Suppressor macrophage treated with lipopolysaccharide for 4 hours (primary cell): ENCODE measurements at regions not wholly inside any gene's neighbourhood (a gene's known extent, or its start where the extent isn't known, plus 50 kb on each side); places are given as distances from the start of the nearest gene placed in this dataset.
A peak's percentile ranks its signal among the peaks of the same experiment; 100 is the strongest.

Experiments used
- DNase-seq: peaks from one replicate; pipeline ENCODE4 v3.0.0-alpha.2; 2020

- no peak for DNase-seq
These were observed 522.6 kb upstream of the PCDH9 start for GRCh38 chr13:67752759-67753158.

GRCh38 chr13:67742478-67742877, 512.3 kb upstream of the PCDH9 start:
- DNase-seq = no peak

GRCh38 chr13:67740871-67741535, 510.9 kb upstream of the PCDH9 start:
- DNase-seq = no peak

- no peak for DNase-seq
These were observed 506.7 kb upstream of the PCDH9 start for GRCh38 chr13:67736646-67737420.

- no peak for DNase-seq
These were observed 505.5 kb upstream of the PCDH9 start for GRCh38 chr13:67735651-67736050.

- no peak for DNase-seq
These were observed 496.8 kb upstream of the PCDH9 start for GRCh38 chr13:67726979-67727378.

GRCh38 chr13:67725999-67726398, 495.9 kb upstream of the PCDH9 start:
- no peak for DNase-seq

GRCh38 chr13:67713571-67713970, 483.4 kb upstream of the PCDH9 start:
- no peak for DNase-seq

GRCh38 chr13:67696775-67697174, 466.6 kb upstream of the PCDH9 start:
- no peak for DNase-seq

GRCh38 chr13:67664502-67664901, 434.4 kb upstream of the PCDH9 start:
- no peak for DNase-seq

- DNase-seq = no peak
These were observed 432.9 kb upstream of the PCDH9 start for GRCh38 chr13:67662997-67663396.

- no peak for DNase-seq
These were observed 422.8 kb upstream of the PCDH9 start for GRCh38 chr13:67652887-67653286.

GRCh38 chr13:67651908-67652465, 421.9 kb upstream of the PCDH9 start:
- DNase-seq = no peak

GRCh38 chr13:67650471-67650870, 420.3 kb upstream of the PCDH9 start:
- DNase-seq = peak; percentile 10

GRCh38 chr13:67645874-67646467, 415.8 kb upstream of the PCDH9 start:
- DNase-seq = no peak

- no peak for DNase-seq
These were observed 413.4 kb upstream of the PCDH9 start for GRCh38 chr13:67643516-67644055.

- peak; percentile 16 for DNase-seq
These were observed 412.5 kb upstream of the PCDH9 start for GRCh38 chr13:67642657-67643056.

GRCh38 chr13:67635754-67636153, 405.6 kb upstream of the PCDH9 start:
- no peak for DNase-seq

- peak; percentile 32 for DNase-seq
These were observed 402.5 kb upstream of the PCDH9 start for GRCh38 chr13:67632590-67632989.

GRCh38 chr13:67630640-67631039, 400.5 kb upstream of the PCDH9 start:
- DNase-seq = no peak

GRCh38 chr13:67623630-67624029, 393.5 kb upstream of the PCDH9 start:
- no peak for DNase-seq

GRCh38 chr13:67620665-67621064, 390.5 kb upstream of the PCDH9 start:
- no peak for DNase-seq

- peak; percentile 20 for DNase-seq
These were observed 389.9 kb upstream of the PCDH9 start for GRCh38 chr13:67619995-67620380.
